CD4-positive, alpha-beta T cell (primary cell): ENCODE measurements at regions not wholly inside any gene's neighbourhood (a gene's known extent, or its start where the extent isn't known, plus 50 kb on each side); places are given as distances from the start of the nearest gene placed in this dataset.

Experiments used
- ATAC-seq: fragments of 200-7000 bp; cut with Tn5 transposase; one replicate; pipeline ENCODE4 v1.10.0; 2022; ENCODE audit warnings: mild to moderate bottlenecking; ENCODE audit not compliant: poor library complexity
- CTCF ChIA-PET: fragments of 350-600 bp; sonication (Branson Sonifier 250); formaldehyde crosslinking; loops from one replicate; lab custom pipeline; 2021; ENCODE audit warnings: antibody characterized with exemption, inconsistent platforms; lab: Charles Lee
- POLR2A ChIA-PET: fragments of 350-600 bp; sonication (Branson Sonifier 250); formaldehyde crosslinking; loops from one replicate; lab custom pipeline; 2021; ENCODE audit warnings: antibody characterized with exemption, inconsistent platforms; lab: Charles Lee
- DNase-seq, 14 experiments: peaks; one replicate each; pipeline ENCODE4 v3.0.0-alpha.2; 2013 to 2020; ENCODE audit warnings: mixed read lengths in 2 of 14
- H3K27ac ChIP-seq, 2 donors: one replicate each; pipeline versions ENCODE4 v1.5.1 to v1.7.0; 2013; ENCODE audit warnings: low read length in 2 of 2, low read depth in 1 of 2, mild to moderate bottlenecking in 1 of 2
- H3K27me3 ChIP-seq, 2 experiments: 1 replicate in 1 of 2; 2 replicates in 1 of 2; pipeline versions ENCODE4 v1.6.1 to v1.7.0; 2013; ENCODE audit warnings: low read length in 2 of 2, control low read depth in 1 of 2, mild to moderate bottlenecking in 1 of 2, moderate library complexity in 1 of 2; ENCODE audit not compliant: insufficient read depth in 2 of 2, control insufficient read depth in 1 of 2
- H3K36me3 ChIP-seq: one replicate; pipeline ENCODE4 v1.6.1; 2013; ENCODE audit warnings: low read length, control low read depth; ENCODE audit not compliant: insufficient read depth
- H3K4me1 ChIP-seq: one replicate; pipeline ENCODE4 v1.6.1; 2013; ENCODE audit warnings: low read length, control low read depth; ENCODE audit not compliant: insufficient read depth
- H3K4me3 ChIP-seq: one replicate; pipeline ENCODE4 v1.5.1; 2013; ENCODE audit warnings: mild to moderate bottlenecking, low read length, moderate library complexity
- H3K9me3 ChIP-seq, 2 experiments: 1 replicate in 1 of 2; 2 replicates in 1 of 2; pipeline versions ENCODE4 v1.6.1 to v1.7.0; 2013; ENCODE audit warnings: low read length in 2 of 2, mild to moderate bottlenecking in 2 of 2, control low read depth in 1 of 2, moderate library complexity in 1 of 2; ENCODE audit not compliant: control insufficient read depth in 1 of 2, insufficient read depth in 1 of 2
- H3K27ac Mint-ChIP-seq: one replicate; pipeline ENCODE4 v1.8.0; 2020; ENCODE audit warnings: mixed read lengths
- H3K27me3 Mint-ChIP-seq: one replicate; pipeline ENCODE4 v1.8.0; 2021; ENCODE audit warnings: mixed read lengths
- H3K36me3 Mint-ChIP-seq: one replicate; pipeline ENCODE4 v1.8.0; 2021; ENCODE audit warnings: low read depth, mixed read lengths
- H3K4me1 Mint-ChIP-seq: one replicate; pipeline ENCODE4 v1.8.0; 2021; ENCODE audit warnings: low read depth, mixed read lengths
- H3K4me3 Mint-ChIP-seq: one replicate; pipeline ENCODE4 v1.8.0; 2020; ENCODE audit warnings: mild to moderate bottlenecking, mixed read lengths
- H3K9me3 Mint-ChIP-seq: one replicate; pipeline ENCODE4 v1.8.0; 2020; ENCODE audit warnings: mixed read lengths
- CTCF ChIP-seq: fragments of 200-600 bp; IDR thresholded peaks from one replicate; pipeline ENCODE4 v1.8.0; 2022; ENCODE audit warnings: antibody characterized with exemption, mild to moderate bottlenecking
- intact Hi-C, 2 experiments: fragments of 100-400 bp; cut with DNase I in 1 of 2; cut with micrococcal nuclease in 1 of 2; formaldehyde crosslinking; loops; one replicate each; pipeline versions ENCODE4 v1.15.1 to v1.9.0; 2023 to 2025; cut with DNase I, micrococcal nuclease

GRCh38 chr3:6251612-6252400 is 609.1 kb upstream of the GRM7 start:
- Mint-ChIP-seq H3K9me3 (peaks cover 9% of the 10 kb centered on the region), H3K27ac (no peak overlapping the region), H3K27me3 (no peaks in the 10 kb centered on the region), H3K4me3 (no peak overlapping the region), H3K36me3 (no peaks in the 10 kb centered on the region), H3K4me1 (no peaks in the 10 kb centered on the region)
- Histone ChIP-seq H3K9me3 (peaks cover 0 to 10% of the 10 kb centered on the region in 2 experiments), H3K4me3 (no peak overlapping the region), H3K27ac (no peak overlapping the region), H3K36me3 (no peaks in the 10 kb centered on the region), H3K27me3 (no peaks in the 10 kb centered on the region), H3K4me1 (no peaks in the 10 kb centered on the region)
- ChIA-PET CTCF (no interaction called here), POLR2A (no interaction called here)
- DNase-seq: no peak
- ATAC-seq: no peak
- no peak for TF ChIP-seq CTCF
- intact Hi-C loops: no loop called here

- H3K9me3 Mint-ChIP-seq: peaks cover 10% of the 10 kb centered on the region
- no peak overlapping the region for H3K4me3 ChIP-seq
- CTCF ChIA-PET: no interaction called here
- H3K27me3 Mint-ChIP-seq: no peaks in the 10 kb centered on the region
- intact Hi-C loops: no loop called here
- H3K36me3 Mint-ChIP-seq: no peaks in the 10 kb centered on the region
- H3K27ac ChIP-seq: no peak overlapping the region
- no peaks in the 10 kb centered on the region for H3K4me1 Mint-ChIP-seq
- no peak overlapping the region for H3K4me3 Mint-ChIP-seq
- no peaks in the 10 kb centered on the region for H3K36me3 ChIP-seq
- ATAC-seq (no peak), DNase-seq (no peak)
- no peak overlapping the region for H3K27ac Mint-ChIP-seq
- no peaks in the 10 kb centered on the region for H3K4me1 ChIP-seq
- POLR2A ChIA-PET: no interaction called here
- no peak for TF ChIP-seq CTCF
- H3K9me3 ChIP-seq: peaks cover 0 to 5% of the 10 kb centered on the region in 2 experiments
- no peaks in the 10 kb centered on the region for H3K27me3 ChIP-seq
Observed at GRCh38 chr3:6254490-6254889, 606.4 kb upstream of the GRM7 start.

- H3K36me3 ChIP-seq: no peaks in the 10 kb centered on the region
- no peak for TF ChIP-seq CTCF
- no peaks in the 10 kb centered on the region for H3K27me3 ChIP-seq
- ATAC-seq: no peak
- no peaks in the 10 kb centered on the region for H3K4me1 ChIP-seq
- no peak overlapping the region for H3K4me3 ChIP-seq
- peaks cover 0 to 5% of the 10 kb centered on the region in 2 experiments for H3K9me3 ChIP-seq
- DNase-seq: no peak
- H3K4me1 Mint-ChIP-seq: no peaks in the 10 kb centered on the region
- no peak overlapping the region for H3K27ac ChIP-seq
- intact Hi-C loops: no loop called here
- peaks cover 10% of the 10 kb centered on the region for H3K9me3 Mint-ChIP-seq
- H3K4me3 Mint-ChIP-seq: no peak overlapping the region
- CTCF ChIA-PET: no interaction called here
- no peaks in the 10 kb centered on the region for H3K36me3 Mint-ChIP-seq
- no peaks in the 10 kb centered on the region for H3K27me3 Mint-ChIP-seq
- POLR2A ChIA-PET: no interaction called here
- no peak overlapping the region for H3K27ac Mint-ChIP-seq
Observed at GRCh38 chr3:6255229-6255628, 605.7 kb upstream of the GRM7 start.
